GM13976 (cell line): ENCODE measurements at regions not wholly inside any gene's neighbourhood (a gene's known extent, or its start where the extent isn't known, plus 50 kb on each side); places are given as distances from the start of the nearest gene placed in this dataset.

ENCODE experiments used
- DNase-seq: peaks from one replicate; pipeline ENCODE4 v3.0.0; 2012; ENCODE audit warnings: low spot score
- CTCF ChIP-seq: IDR thresholded peaks from 2 replicates; pipeline ENCODE4 v1.5.1; 2012; ENCODE audit warnings: borderline replicate concordance, mild to moderate bottlenecking; ENCODE audit not compliant: insufficient read depth; ENCODE audit errors: extremely low read depth, missing control alignments, control extremely low read depth
- in situ Hi-C: fragments of 300-500 bp; cut with MboI; formaldehyde crosslinking; loops from one replicate; pipeline ENCODE4 v1.12.0; 2022; ENCODE audit warnings: low sequenced_read_pairs, mixed read lengths, inconsistent platforms; ENCODE audit not compliant: unreplicated experiment

DNA sequence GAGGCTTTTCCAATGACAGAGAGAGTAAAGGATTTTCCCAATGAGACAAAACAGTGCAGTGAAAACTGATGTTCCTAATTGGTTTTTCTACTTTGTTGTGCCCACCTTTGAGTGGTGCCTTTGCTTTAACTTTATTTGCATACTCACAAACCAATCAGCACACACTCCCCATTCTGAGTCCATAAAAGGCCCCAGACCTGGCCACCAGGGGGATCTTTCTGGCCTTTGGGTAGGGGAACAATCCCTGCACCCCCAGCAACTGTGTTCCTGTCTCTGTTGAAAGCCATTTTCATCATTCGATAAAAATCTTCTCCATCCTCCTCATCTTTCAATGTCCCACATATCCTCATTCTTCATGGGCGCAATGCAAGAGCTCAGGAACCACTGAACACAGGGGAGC lies 252.8 kb downstream of the B3GLCT start:
- DNase-seq, result no peak
- in situ Hi-C loops, result no loop called here
- TF ChIP-seq CTCF, result no peak

DNA sequence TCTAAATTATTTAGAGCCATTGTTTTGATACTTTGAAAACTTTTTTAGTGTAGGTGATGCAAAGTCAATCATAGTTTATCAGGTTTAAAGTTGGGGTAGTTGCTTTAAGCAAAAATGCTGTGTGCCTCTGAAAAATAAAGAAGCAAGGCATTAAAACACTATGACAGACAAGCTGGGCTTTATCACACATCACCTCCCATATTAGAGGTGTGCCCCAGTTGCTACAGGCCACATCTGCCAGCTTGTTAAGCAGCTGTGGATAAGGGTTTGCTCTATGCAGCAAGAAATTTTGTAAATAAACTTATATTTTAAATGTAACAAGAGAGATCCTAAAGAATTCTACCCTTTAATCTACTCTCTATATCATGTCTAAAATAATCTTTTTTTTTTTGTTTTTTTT lies 255.8 kb downstream of the B3GLCT start:
- no peak for DNase-seq
- in situ Hi-C loops, result no loop called here

DNA sequence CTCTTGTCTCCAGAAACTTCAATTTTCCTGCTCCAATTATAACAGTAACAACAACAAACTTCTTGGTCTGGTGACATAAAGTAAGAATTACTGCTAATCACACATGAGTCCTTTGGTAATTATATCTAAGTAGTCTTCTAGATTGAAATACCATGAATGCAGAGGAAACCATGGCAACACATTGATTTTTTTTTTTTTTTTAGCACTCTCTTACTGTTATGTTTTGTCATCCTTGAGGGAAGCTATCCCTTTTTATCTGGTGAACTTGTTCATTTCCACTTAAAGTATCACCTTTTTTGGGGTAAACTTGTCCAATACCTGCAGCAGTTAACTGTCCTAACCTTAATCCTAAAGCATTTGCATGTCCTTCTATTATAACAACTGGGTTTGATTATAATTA lies 256.3 kb downstream of the B3GLCT start:
- no peak for DNase-seq
- in situ Hi-C loops, result no loop called here
- no peak for TF ChIP-seq CTCF

More for the DNA sequence above, 255.8 kb downstream of the B3GLCT start:
- TF ChIP-seq CTCF, result no peak

- in situ Hi-C loops, result no loop called here
- no peak for TF ChIP-seq CTCF
- DNase-seq, result no peak
These were observed 260.3 kb downstream of the B3GLCT start for GRCh38 chr13:31460061-31460460.

GRCh38 chr13:31461923-31462322 lies 262.1 kb downstream of the B3GLCT start:
- in situ Hi-C loops, result no loop called here
- TF ChIP-seq CTCF, result no peak
- DNase-seq, result no peak

GRCh38 chr13:31462766-31463165 lies 263.0 kb downstream of the B3GLCT start:
- no peak for TF ChIP-seq CTCF
- no peak for DNase-seq
- in situ Hi-C loops, result no loop called here
